Fibroblast of peridontal ligament (primary cell): ENCODE measurements at regions not wholly inside any gene's neighbourhood (a gene's known extent, or its start where the extent isn't known, plus 50 kb on each side); places are given as distances from the start of the nearest gene placed in this dataset.
"Not testable (repeated sequence)": the region's sequence is repeated elsewhere in the genome, so short reads cannot be mapped to it uniquely, and the experiment has no call there.

Experiments
- DNase-seq: peaks from one replicate; pipeline ENCODE4 v3.0.0-alpha.2; 2010; ENCODE audit errors: extremely low read depth

GRCh38 chr18:40366521-40366920, 1588.5 kb upstream of the PIK3C3 start:
- no peak for DNase-seq

GRCh38 chr18:40365526-40365925, 1589.5 kb upstream of the PIK3C3 start:
- DNase-seq: peak; percentile 61

- no peak for DNase-seq
Measured at GRCh38 chr18:40360558-40360957, 1594.5 kb upstream of the PIK3C3 start.

- peak; percentile 77 for DNase-seq
Measured at GRCh38 chr18:40357536-40357935, 1597.5 kb upstream of the PIK3C3 start.

- no peak for DNase-seq
Measured at GRCh38 chr18:40356168-40356567, 1598.9 kb upstream of the PIK3C3 start.

- DNase-seq: peak; percentile 71
Measured at GRCh38 chr18:40355726-40356125, 1599.3 kb upstream of the PIK3C3 start.

GRCh38 chr18:40348196-40348595, 1606.8 kb upstream of the PIK3C3 start:
- no peak for DNase-seq

GRCh38 chr18:40347261-40347660, 1607.8 kb upstream of the PIK3C3 start:
- no peak for DNase-seq

GRCh38 chr18:40346146-40346545, 1608.9 kb upstream of the PIK3C3 start:
- peak; percentile 65 for DNase-seq

- no peak for DNase-seq
Measured at GRCh38 chr18:40341701-40342100, 1613.3 kb upstream of the PIK3C3 start.

GRCh38 chr18:40338284-40338683, 1616.8 kb upstream of the PIK3C3 start:
- no peak for DNase-seq

- no peak for DNase-seq
Measured at GRCh38 chr18:40326985-40327384, 1628.0 kb upstream of the PIK3C3 start.

GRCh38 chr18:40325988-40326387, 1629.0 kb upstream of the PIK3C3 start:
- DNase-seq: no peak

GRCh38 chr18:40314199-40314598, 1640.8 kb upstream of the PIK3C3 start:
- DNase-seq: no peak

- no peak for DNase-seq
Measured at GRCh38 chr18:40313030-40313642, 1641.9 kb upstream of the PIK3C3 start.

GRCh38 chr18:40307627-40308026, 1647.4 kb upstream of the PIK3C3 start:
- no peak for DNase-seq

GRCh38 chr18:40296717-40297413, 1658.2 kb upstream of the PIK3C3 start:
- DNase-seq: no peak

GRCh38 chr18:40292985-40293710, 1661.9 kb upstream of the PIK3C3 start:
- no peak for DNase-seq

- no peak for DNase-seq
Measured at GRCh38 chr18:40283560-40283959, 1671.5 kb upstream of the PIK3C3 start.

- DNase-seq: not testable (repeated sequence)
Measured at GRCh38 chr18:40281356-40281755, 1673.7 kb upstream of the PIK3C3 start.

- no peak for DNase-seq
Measured at GRCh38 chr18:40274618-40275196, 1680.3 kb upstream of the PIK3C3 start.

GRCh38 chr18:40272630-40273231, 1682.3 kb upstream of the PIK3C3 start:
- peak; percentile 1 for DNase-seq
